CD4-positive, alpha-beta T cell (primary cell): ENCODE measurements at regions not wholly inside any gene's neighbourhood (a gene's known extent, or its start where the extent isn't known, plus 50 kb on each side); places are given as distances from the start of the nearest gene placed in this dataset.
"Not testable (repeated sequence)": the region's sequence is repeated elsewhere in the genome, so short reads cannot be mapped to it uniquely, and the experiment has no call there.

Experiments used
- ATAC-seq: fragments of 200-7000 bp; cut with Tn5 transposase; one replicate; pipeline ENCODE4 v1.10.0; 2022; ENCODE audit warnings: mild to moderate bottlenecking; ENCODE audit not compliant: poor library complexity
- CTCF ChIA-PET: fragments of 350-600 bp; sonication (Branson Sonifier 250); formaldehyde crosslinking; loops from one replicate; lab custom pipeline; 2021; ENCODE audit warnings: antibody characterized with exemption, inconsistent platforms; lab: Charles Lee
- POLR2A ChIA-PET: fragments of 350-600 bp; sonication (Branson Sonifier 250); formaldehyde crosslinking; loops from one replicate; lab custom pipeline; 2021; ENCODE audit warnings: antibody characterized with exemption, inconsistent platforms; lab: Charles Lee
- DNase-seq, 14 experiments: peaks; one replicate each; pipeline ENCODE4 v3.0.0-alpha.2; 2013 to 2020; ENCODE audit warnings: mixed read lengths in 2 of 14
- H3K27ac ChIP-seq, 2 donors: one replicate each; pipeline versions ENCODE4 v1.5.1 to v1.7.0; 2013; ENCODE audit warnings: low read length in 2 of 2, low read depth in 1 of 2, mild to moderate bottlenecking in 1 of 2
- H3K27me3 ChIP-seq, 2 experiments: 1 replicate in 1 of 2; 2 replicates in 1 of 2; pipeline versions ENCODE4 v1.6.1 to v1.7.0; 2013; ENCODE audit warnings: low read length in 2 of 2, control low read depth in 1 of 2, mild to moderate bottlenecking in 1 of 2, moderate library complexity in 1 of 2; ENCODE audit not compliant: insufficient read depth in 2 of 2, control insufficient read depth in 1 of 2
- H3K36me3 ChIP-seq: one replicate; pipeline ENCODE4 v1.6.1; 2013; ENCODE audit warnings: low read length, control low read depth; ENCODE audit not compliant: insufficient read depth
- H3K4me1 ChIP-seq: one replicate; pipeline ENCODE4 v1.6.1; 2013; ENCODE audit warnings: low read length, control low read depth; ENCODE audit not compliant: insufficient read depth
- H3K4me3 ChIP-seq: one replicate; pipeline ENCODE4 v1.5.1; 2013; ENCODE audit warnings: mild to moderate bottlenecking, low read length, moderate library complexity
- H3K9me3 ChIP-seq, 2 experiments: 1 replicate in 1 of 2; 2 replicates in 1 of 2; pipeline versions ENCODE4 v1.6.1 to v1.7.0; 2013; ENCODE audit warnings: low read length in 2 of 2, mild to moderate bottlenecking in 2 of 2, control low read depth in 1 of 2, moderate library complexity in 1 of 2; ENCODE audit not compliant: control insufficient read depth in 1 of 2, insufficient read depth in 1 of 2
- H3K27ac Mint-ChIP-seq: one replicate; pipeline ENCODE4 v1.8.0; 2020; ENCODE audit warnings: mixed read lengths
- H3K27me3 Mint-ChIP-seq: one replicate; pipeline ENCODE4 v1.8.0; 2021; ENCODE audit warnings: mixed read lengths
- H3K36me3 Mint-ChIP-seq: one replicate; pipeline ENCODE4 v1.8.0; 2021; ENCODE audit warnings: low read depth, mixed read lengths
- H3K4me1 Mint-ChIP-seq: one replicate; pipeline ENCODE4 v1.8.0; 2021; ENCODE audit warnings: low read depth, mixed read lengths
- H3K4me3 Mint-ChIP-seq: one replicate; pipeline ENCODE4 v1.8.0; 2020; ENCODE audit warnings: mild to moderate bottlenecking, mixed read lengths
- H3K9me3 Mint-ChIP-seq: one replicate; pipeline ENCODE4 v1.8.0; 2020; ENCODE audit warnings: mixed read lengths
- CTCF ChIP-seq: fragments of 200-600 bp; IDR thresholded peaks from one replicate; pipeline ENCODE4 v1.8.0; 2022; ENCODE audit warnings: antibody characterized with exemption, mild to moderate bottlenecking
- intact Hi-C, 2 experiments: fragments of 100-400 bp; cut with DNase I in 1 of 2; cut with micrococcal nuclease in 1 of 2; formaldehyde crosslinking; loops; one replicate each; pipeline versions ENCODE4 v1.15.1 to v1.9.0; 2023 to 2025; cut with DNase I, micrococcal nuclease

GRCh38 chr2:18046558-18047212 is 168.2 kb downstream of the KCNS3 start:
- Mint-ChIP-seq H3K27ac (no peak overlapping the region), H3K27me3 (no peaks in the 10 kb centered on the region), H3K4me1 (no peaks in the 10 kb centered on the region), H3K36me3 (no peaks in the 10 kb centered on the region), H3K4me3 (no peak overlapping the region), H3K9me3 (no peaks in the 10 kb centered on the region)
- DNase-seq (no peak), ATAC-seq (no peak)
- H3K9me3 ChIP-seq: peaks cover 0 to 3% of the 10 kb centered on the region in 2 experiments
- no peaks in the 10 kb centered on the region for H3K4me1 ChIP-seq
- H3K27ac ChIP-seq: no peak overlapping the region
- H3K4me3 ChIP-seq: no peak overlapping the region
- no peaks in the 10 kb centered on the region for H3K27me3 ChIP-seq
- no peak for TF ChIP-seq CTCF
- ChIA-PET POLR2A (no interaction called here), CTCF (no interaction called here)
- intact Hi-C loops: no loop called here
- H3K36me3 ChIP-seq: no peaks in the 10 kb centered on the region

- H3K9me3 ChIP-seq: peaks cover 0 to 3% of the 10 kb centered on the region in 2 experiments
- H3K27me3 Mint-ChIP-seq: no peaks in the 10 kb centered on the region
- POLR2A ChIA-PET: no interaction called here
- no peak for TF ChIP-seq CTCF
- H3K4me3 Mint-ChIP-seq: no peak overlapping the region
- no peaks in the 10 kb centered on the region for H3K36me3 Mint-ChIP-seq
- no peak overlapping the region for H3K27ac ChIP-seq
- H3K4me1 ChIP-seq: no peaks in the 10 kb centered on the region
- no peak for DNase-seq
- no peak for ATAC-seq
- H3K4me3 ChIP-seq: no peak overlapping the region
- intact Hi-C loops: no loop called here
- H3K27me3 ChIP-seq: no peaks in the 10 kb centered on the region
- no peak overlapping the region for H3K27ac Mint-ChIP-seq
- H3K4me1 Mint-ChIP-seq: no peaks in the 10 kb centered on the region
- no peaks in the 10 kb centered on the region for H3K36me3 ChIP-seq
- H3K9me3 Mint-ChIP-seq: no peaks in the 10 kb centered on the region
- CTCF ChIA-PET: no interaction called here
Observed at GRCh38 chr2:18046017-18046416, 167.6 kb downstream of the KCNS3 start.

GRCh38 chr2:18045230-18045629 is 166.8 kb downstream of the KCNS3 start:
- ATAC-seq (no peak), DNase-seq (no peak)
- no peak overlapping the region for H3K4me3 Mint-ChIP-seq
- Histone ChIP-seq H3K4me1 (no peaks in the 10 kb centered on the region), H3K4me3 (no peak overlapping the region), H3K36me3 (no peaks in the 10 kb centered on the region), H3K27ac (no peak overlapping the region), H3K27me3 (no peaks in the 10 kb centered on the region), H3K9me3 (peaks cover 0 to 3% of the 10 kb centered on the region in 2 experiments)
- H3K4me1 Mint-ChIP-seq: no peaks in the 10 kb centered on the region
- no peaks in the 10 kb centered on the region for H3K9me3 Mint-ChIP-seq
- POLR2A ChIA-PET: no interaction called here
- H3K36me3 Mint-ChIP-seq: no peaks in the 10 kb centered on the region
- CTCF ChIA-PET: no interaction called here
- TF ChIP-seq CTCF: no peak
- no peaks in the 10 kb centered on the region for H3K27me3 Mint-ChIP-seq
- no peak overlapping the region for H3K27ac Mint-ChIP-seq
- intact Hi-C loops: no loop called here

GRCh38 chr2:18017381-18017780 is 138.9 kb downstream of the KCNS3 start:
- H3K27me3 Mint-ChIP-seq, ATAC-seq, H3K27me3 ChIP-seq, H3K9me3 ChIP-seq, H3K36me3 Mint-ChIP-seq, H3K36me3 ChIP-seq, CTCF ChIA-PET, H3K4me3 ChIP-seq, H3K4me1 ChIP-seq, DNase-seq, H3K4me1 Mint-ChIP-seq, H3K27ac ChIP-seq, POLR2A ChIA-PET, H3K27ac Mint-ChIP-seq, H3K4me3 Mint-ChIP-seq, intact Hi-C loops: not testable (repeated sequence)
- H3K9me3 Mint-ChIP-seq: peaks cover 13% of the 10 kb centered on the region
